ENCODE measurements at regions not wholly inside any gene's neighbourhood (a gene's known extent, or its start where the extent isn't known, plus 50 kb on each side); places are given as distances from the start of the nearest gene placed in this dataset.

DNA sequence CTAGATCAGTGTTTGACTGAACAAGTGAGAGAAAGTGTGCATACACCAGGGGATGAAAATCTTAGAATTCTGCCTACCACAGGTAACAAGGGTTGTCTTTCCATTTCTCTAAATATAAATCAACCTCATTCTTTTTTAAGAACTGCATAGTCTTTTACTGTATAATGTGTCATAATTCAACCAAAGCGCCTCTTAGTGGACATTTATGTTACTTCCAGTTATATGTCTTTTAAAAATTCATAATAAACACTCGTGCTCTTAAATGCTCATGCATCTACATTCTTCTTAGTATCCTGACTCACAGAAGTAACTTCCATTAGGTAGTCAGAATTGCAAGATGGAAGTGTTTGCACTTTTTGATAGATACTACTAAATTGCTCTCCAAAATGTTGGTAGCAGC is 76.2 kb downstream of the CHRNA1 start:
- Histone ChIP-seq H3K4me1 (ENCODE audit: control insufficient read depth, insufficient read depth, low read length, poor library complexity, severe bottlenecking) (peaks cover 10% of the 10 kb centered on the region), H3K9me3 (ENCODE audit: control insufficient read depth in 2 of 2, low read length in 2 of 2) (no peaks in the 10 kb centered on the region), H3K4me3 (ENCODE audit: low read depth, low read length) (no peak overlapping the region), H3K27me3 (ENCODE audit: control insufficient read depth, insufficient read depth, low read length) (no peaks in the 10 kb centered on the region), H3K36me3 (ENCODE audit: control insufficient read depth, insufficient read depth, low read length) (no peaks in the 10 kb centered on the region), H3K27ac (ENCODE audit: insufficient read depth, low read length, poor library complexity, severe bottlenecking) (no peak overlapping the region)
- peak; percentile 52 to 62 for ATAC-seq (ENCODE audit: low read depth in 2 of 2)
- peak in 2 of 3 donors; percentile 58 to 73 for DNase-seq
- Mint-ChIP-seq H3K9me3 (no peaks in the 10 kb centered on the region), H3K27ac (peak overlapping the region in 2 of 3 donors; percentile 3 to 64), H3K36me3 (no peaks in the 10 kb centered on the region), H3K4me3 (peak overlapping the region in 1 of 4 donors; percentile 8), H3K4me1 (peaks cover 10 to 29% (median 16%) of the 10 kb centered on the region in 4 donors), H3K27me3 (peaks cover 5% of the 10 kb centered on the region)

DNA sequence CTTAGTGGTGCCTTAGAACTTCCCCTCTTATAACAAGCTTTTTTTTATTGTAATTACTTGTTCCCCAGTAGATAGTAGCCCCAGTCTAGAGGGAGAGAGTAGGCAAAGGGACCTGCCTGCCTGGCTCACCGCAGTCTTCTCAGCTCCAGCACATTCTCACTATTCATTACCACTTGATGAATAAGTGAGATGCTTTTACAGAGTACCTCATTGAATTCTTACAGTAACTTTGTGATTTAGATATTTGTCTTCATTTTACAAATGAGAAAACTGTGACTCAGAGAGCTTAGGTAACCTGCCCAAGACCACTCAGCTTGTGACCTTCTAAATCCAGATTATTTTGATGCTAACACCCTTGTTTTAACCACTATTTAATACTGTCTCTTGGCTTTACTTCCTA is 77.8 kb downstream of the CHRNA1 start:
- ATAC-seq (ENCODE audit: low read depth in 2 of 2) = no peak
- Histone ChIP-seq H3K27me3 (ENCODE audit: control insufficient read depth, insufficient read depth, low read length) (no peaks in the 10 kb centered on the region), H3K36me3 (ENCODE audit: control insufficient read depth, insufficient read depth, low read length) (no peaks in the 10 kb centered on the region), H3K4me1 (ENCODE audit: control insufficient read depth, insufficient read depth, low read length, poor library complexity, severe bottlenecking) (peaks cover 18% of the 10 kb centered on the region), H3K9me3 (ENCODE audit: control insufficient read depth in 2 of 2, low read length in 2 of 2) (no peaks in the 10 kb centered on the region), H3K27ac (ENCODE audit: insufficient read depth, low read length, poor library complexity, severe bottlenecking) (no peak overlapping the region), H3K4me3 (ENCODE audit: low read depth, low read length) (no peak overlapping the region)
- Mint-ChIP-seq H3K9me3 (no peaks in the 10 kb centered on the region), H3K27me3 (peaks cover 5% of the 10 kb centered on the region), H3K27ac (no peak overlapping the region), H3K4me3 (no peak overlapping the region), H3K36me3 (no peaks in the 10 kb centered on the region), H3K4me1 (peaks cover 10 to 35% (median 18%) of the 10 kb centered on the region in 4 donors)
- no peak for DNase-seq

DNA sequence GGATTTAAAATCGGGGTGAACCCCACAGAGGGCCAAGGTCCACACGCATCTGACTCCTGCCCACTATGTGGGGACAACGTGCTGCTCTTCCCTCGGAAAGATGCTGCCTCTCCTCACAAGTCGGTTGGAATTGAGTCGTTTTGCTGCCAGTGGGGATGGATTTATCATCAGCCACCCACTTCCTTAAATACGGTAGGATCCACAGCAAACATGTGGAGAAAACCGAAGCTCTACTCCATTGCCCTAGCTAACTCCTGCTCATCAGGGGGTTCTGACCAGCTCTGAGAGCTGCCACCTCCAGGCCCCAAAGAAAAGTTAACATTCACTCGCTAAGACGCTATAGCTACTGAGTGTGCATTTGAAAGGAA is 80.9 kb downstream of the CHRNA1 start:
- H3K27ac Mint-ChIP-seq = peak overlapping the region; percentile 92 to 98 (median 95)
- H3K27ac ChIP-seq (ENCODE audit: insufficient read depth, low read length, poor library complexity, severe bottlenecking) = no peak overlapping the region
- H3K4me1 Mint-ChIP-seq = peaks cover 27 to 55% (median 35%) of the 10 kb centered on the region in 4 donors
- H3K4me1 ChIP-seq (ENCODE audit: control insufficient read depth, insufficient read depth, low read length, poor library complexity, severe bottlenecking) = peaks cover 24% of the 10 kb centered on the region
- H3K9me3 ChIP-seq (ENCODE audit: control insufficient read depth in 2 of 2, low read length in 2 of 2) = no peaks in the 10 kb centered on the region
- no peaks in the 10 kb centered on the region for H3K36me3 ChIP-seq (ENCODE audit: control insufficient read depth, insufficient read depth, low read length)
- DNase-seq = peak in 2 of 3 donors; percentile 41 to 61
- no peaks in the 10 kb centered on the region for H3K36me3 Mint-ChIP-seq
- peak overlapping the region; percentile 81 for H3K4me3 ChIP-seq (ENCODE audit: low read depth, low read length)
- H3K27me3 Mint-ChIP-seq = peaks cover 5% of the 10 kb centered on the region
- H3K4me3 Mint-ChIP-seq = peak overlapping the region; percentile 94 to 98 (median 95)
- no peaks in the 10 kb centered on the region for H3K9me3 Mint-ChIP-seq
- H3K27me3 ChIP-seq (ENCODE audit: control insufficient read depth, insufficient read depth, low read length) = no peaks in the 10 kb centered on the region
- ATAC-seq (ENCODE audit: low read depth in 2 of 2) = peak; percentile 49 to 63

DNA sequence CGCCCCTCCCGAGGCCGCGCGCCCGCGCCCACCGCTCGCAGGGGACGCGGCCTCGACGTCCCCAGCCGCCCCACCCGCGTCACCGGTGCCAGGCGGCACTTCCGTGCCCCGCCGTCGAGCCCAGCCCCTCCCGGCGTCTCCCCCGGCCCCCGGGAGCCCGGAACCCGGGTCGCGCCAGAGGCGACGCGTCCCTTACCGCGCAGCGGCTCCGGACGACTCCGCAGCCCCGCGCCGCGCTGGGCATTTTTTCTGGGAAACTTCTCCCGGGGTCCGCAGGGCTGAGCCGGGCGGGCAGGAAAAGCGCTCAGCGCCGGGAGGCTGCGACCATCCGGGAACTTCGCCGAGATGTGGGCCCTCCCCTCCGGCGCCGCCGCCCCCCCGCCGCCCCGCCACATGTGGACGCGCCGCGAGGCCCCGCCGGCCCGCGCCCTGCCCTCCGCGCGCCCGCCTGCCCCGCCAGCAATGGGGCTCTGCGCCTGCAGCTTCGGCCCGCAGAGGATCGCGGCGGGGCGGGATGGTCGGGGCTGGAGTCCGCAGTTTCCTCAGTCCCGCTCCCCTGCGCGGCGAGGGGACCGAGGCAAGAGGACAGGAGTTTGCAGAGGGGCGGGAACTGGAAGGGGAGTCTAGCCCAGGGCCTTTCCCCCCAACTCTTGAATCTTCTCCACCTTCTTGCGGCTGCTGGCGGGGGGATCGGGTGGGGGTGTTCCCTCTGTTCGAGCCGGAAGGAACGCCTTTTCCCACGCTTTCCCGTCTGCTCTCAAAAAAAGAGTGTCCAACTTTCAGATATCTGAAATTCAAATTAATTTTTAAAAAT is 81.5 kb downstream of the CHRNA1 start:
- peaks cover 25 to 54% (median 36%) of the 10 kb centered on the region in 4 donors for H3K4me1 Mint-ChIP-seq
- ATAC-seq (ENCODE audit: low read depth in 2 of 2) = peak; percentile 59 to 68

DNA sequence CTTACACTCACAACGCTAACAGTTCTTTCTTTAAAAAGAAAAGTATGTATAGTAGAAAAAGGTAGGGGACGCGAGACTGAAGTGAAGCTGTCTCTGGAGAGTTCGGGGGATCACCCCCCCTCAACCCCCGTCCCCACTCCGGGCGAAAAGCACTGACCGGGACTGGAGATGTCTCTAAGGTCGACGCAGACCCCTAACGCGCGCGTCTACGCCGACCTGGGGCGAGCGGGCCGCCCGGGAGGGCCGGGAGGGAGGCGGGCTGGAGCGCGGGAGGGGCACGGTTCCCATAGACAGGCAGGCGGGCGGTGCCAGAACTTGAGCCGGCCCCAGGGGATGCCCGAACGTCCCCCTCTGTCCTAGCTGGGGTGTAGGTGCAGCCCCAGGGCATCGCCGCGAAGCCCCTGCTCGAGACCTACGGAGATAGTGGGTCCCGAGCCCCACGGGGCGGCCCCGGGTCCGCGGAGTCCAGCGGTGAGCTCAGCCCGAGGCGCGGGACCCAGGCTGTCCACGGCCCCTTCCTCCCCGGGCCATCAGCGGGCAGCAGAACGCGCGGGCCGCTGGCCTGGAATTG is 82.2 kb downstream of the CHRNA1 start:
- peak; percentile 15 to 26 for ATAC-seq (ENCODE audit: low read depth in 2 of 2)
- Mint-ChIP-seq H3K27ac (peak overlapping the region; percentile 63 to 93 (median 85)), H3K4me1 (peaks cover 32 to 60% (median 42%) of the 10 kb centered on the region in 4 donors), H3K4me3 (peak overlapping the region; percentile 91 to 95 (median 93)), H3K36me3 (no peaks in the 10 kb centered on the region), H3K9me3 (no peaks in the 10 kb centered on the region), H3K27me3 (peaks cover 5% of the 10 kb centered on the region)
- no peaks in the 10 kb centered on the region for H3K9me3 ChIP-seq (ENCODE audit: control insufficient read depth in 2 of 2, low read length in 2 of 2)
- H3K4me1 ChIP-seq (ENCODE audit: control insufficient read depth, insufficient read depth, low read length, poor library complexity, severe bottlenecking) = peaks cover 20% of the 10 kb centered on the region
- peak overlapping the region; percentile 60 for H3K27ac ChIP-seq (ENCODE audit: insufficient read depth, low read length, poor library complexity, severe bottlenecking)
- peak overlapping the region; percentile 80 for H3K4me3 ChIP-seq (ENCODE audit: low read depth, low read length)
- DNase-seq = peak; percentile 15 to 47 (median 36)
- H3K27me3 ChIP-seq (ENCODE audit: control insufficient read depth, insufficient read depth, low read length) = no peaks in the 10 kb centered on the region
- H3K36me3 ChIP-seq (ENCODE audit: control insufficient read depth, insufficient read depth, low read length) = no peaks in the 10 kb centered on the region

More for the DNA sequence above, 81.5 kb downstream of the CHRNA1 start:
- H3K36me3 Mint-ChIP-seq = no peaks in the 10 kb centered on the region
- H3K9me3 ChIP-seq (ENCODE audit: control insufficient read depth in 2 of 2, low read length in 2 of 2) = no peaks in the 10 kb centered on the region
- no peaks in the 10 kb centered on the region for H3K27me3 ChIP-seq (ENCODE audit: control insufficient read depth, insufficient read depth, low read length)
- DNase-seq = peak; percentile 50 to 73 (median 69)
- peak overlapping the region; percentile 92 to 98 (median 95) for H3K27ac Mint-ChIP-seq
- peak overlapping the region; percentile 60 for H3K27ac ChIP-seq (ENCODE audit: insufficient read depth, low read length, poor library complexity, severe bottlenecking)
- peaks cover 22% of the 10 kb centered on the region for H3K4me1 ChIP-seq (ENCODE audit: control insufficient read depth, insufficient read depth, low read length, poor library complexity, severe bottlenecking)
- peak overlapping the region; percentile 81 for H3K4me3 ChIP-seq (ENCODE audit: low read depth, low read length)
- peak overlapping the region; percentile 94 to 98 (median 95) for H3K4me3 Mint-ChIP-seq
- H3K9me3 Mint-ChIP-seq = no peaks in the 10 kb centered on the region
- H3K27me3 Mint-ChIP-seq = peaks cover 5% of the 10 kb centered on the region
- H3K36me3 ChIP-seq (ENCODE audit: control insufficient read depth, insufficient read depth, low read length) = no peaks in the 10 kb centered on the region

DNA sequence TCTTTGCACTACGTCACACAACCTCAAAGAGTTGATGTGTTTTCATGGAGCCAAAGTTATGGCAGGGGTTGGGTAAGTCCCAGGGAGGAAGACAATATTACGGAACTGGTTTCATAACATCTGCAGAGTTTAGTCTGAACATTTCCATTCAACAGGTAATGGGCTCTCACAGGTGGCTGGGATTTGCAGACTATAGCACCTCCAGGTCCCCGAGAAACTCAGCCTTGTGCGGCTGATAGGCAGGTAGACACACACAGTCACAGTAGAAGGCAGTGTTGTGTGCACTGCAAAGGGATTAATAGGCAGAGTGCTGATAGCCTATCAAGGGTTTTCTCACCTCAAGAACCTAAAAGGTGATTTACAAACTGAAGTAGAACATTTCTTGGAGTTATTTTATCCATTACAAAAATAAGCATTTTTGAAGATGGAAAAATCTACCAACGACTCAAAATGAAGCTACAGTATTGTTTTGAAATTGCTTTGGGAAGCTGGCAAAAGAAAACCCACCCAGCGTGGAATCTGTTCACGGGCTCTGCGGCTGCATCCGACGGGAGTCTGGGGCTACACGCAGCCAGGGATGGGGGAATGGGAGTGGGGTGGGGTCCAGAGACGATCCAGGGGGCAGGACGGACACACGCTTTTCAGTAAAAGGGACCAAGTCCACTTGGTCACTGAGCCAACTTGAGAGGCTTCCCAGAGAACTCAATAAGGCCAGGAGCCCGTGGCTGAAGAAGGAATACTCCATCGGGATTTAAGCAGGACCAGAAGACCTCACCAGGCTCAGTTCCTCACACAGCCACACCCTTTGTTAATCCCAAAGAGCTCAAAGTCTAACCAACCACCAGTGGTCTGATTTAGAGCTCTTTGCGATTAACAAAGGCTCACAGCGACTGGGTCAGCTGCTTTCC is 82.9 kb downstream of the CHRNA1 start:
- Histone ChIP-seq H3K27ac (ENCODE audit: insufficient read depth, low read length, poor library complexity, severe bottlenecking) (peak overlapping the region; percentile 60), H3K27me3 (ENCODE audit: control insufficient read depth, insufficient read depth, low read length) (no peaks in the 10 kb centered on the region), H3K9me3 (ENCODE audit: control insufficient read depth in 2 of 2, low read length in 2 of 2) (no peaks in the 10 kb centered on the region), H3K36me3 (ENCODE audit: control insufficient read depth, insufficient read depth, low read length) (no peaks in the 10 kb centered on the region), H3K4me1 (ENCODE audit: control insufficient read depth, insufficient read depth, low read length, poor library complexity, severe bottlenecking) (peaks cover 20% of the 10 kb centered on the region), H3K4me3 (ENCODE audit: low read depth, low read length) (peak overlapping the region; percentile 80)
- Mint-ChIP-seq H3K36me3 (no peaks in the 10 kb centered on the region), H3K9me3 (no peaks in the 10 kb centered on the region), H3K27me3 (peaks cover 5% of the 10 kb centered on the region), H3K27ac (peak overlapping the region; percentile 85 to 93 (median 87)), H3K4me3 (peak overlapping the region; percentile 91 to 95 (median 93)), H3K4me1 (peaks cover 33 to 65% (median 42%) of the 10 kb centered on the region in 4 donors)
- ATAC-seq (ENCODE audit: low read depth in 2 of 2) (no peak), DNase-seq (no peak)

DNA sequence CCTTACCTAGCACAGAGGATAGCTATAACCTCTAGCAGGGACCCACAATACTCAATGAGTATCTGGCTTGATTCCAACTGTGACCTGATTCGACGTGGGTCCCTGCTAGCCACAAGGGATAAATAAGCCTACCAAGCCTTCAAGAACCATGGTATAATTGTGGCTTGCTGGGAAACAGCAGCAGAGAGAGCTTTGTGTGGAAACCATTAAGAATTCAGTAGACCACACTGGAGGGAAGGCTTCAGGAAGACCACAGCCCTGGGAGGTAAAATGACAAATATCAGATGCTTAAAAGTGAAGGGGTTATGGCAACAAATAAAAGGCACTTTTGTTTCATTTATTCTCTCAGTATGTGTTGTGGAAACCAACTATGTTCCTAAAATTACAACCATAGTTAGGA is 82.6 kb upstream of the WIPF1 start:
- Histone ChIP-seq H3K4me3 (ENCODE audit: low read depth, low read length) (peak overlapping the region; percentile 7), H3K27me3 (ENCODE audit: control insufficient read depth, insufficient read depth, low read length) (no peaks in the 10 kb centered on the region), H3K36me3 (ENCODE audit: control insufficient read depth, insufficient read depth, low read length) (no peaks in the 10 kb centered on the region), H3K4me1 (ENCODE audit: control insufficient read depth, insufficient read depth, low read length, poor library complexity, severe bottlenecking) (peaks cover 20% of the 10 kb centered on the region), H3K27ac (ENCODE audit: insufficient read depth, low read length, poor library complexity, severe bottlenecking) (no peak overlapping the region), H3K9me3 (ENCODE audit: control insufficient read depth in 2 of 2, low read length in 2 of 2) (no peaks in the 10 kb centered on the region)
- Mint-ChIP-seq H3K27ac (peak overlapping the region; percentile 79 to 93 (median 85)), H3K9me3 (no peaks in the 10 kb centered on the region), H3K36me3 (peaks cover 2% of the 10 kb centered on the region), H3K4me3 (peak overlapping the region; percentile 24 to 95 (median 91)), H3K27me3 (peaks cover 5% of the 10 kb centered on the region), H3K4me1 (peaks cover 33 to 73% (median 44%) of the 10 kb centered on the region in 4 donors)
- ATAC-seq (ENCODE audit: low read depth in 2 of 2) (no peak), DNase-seq (no peak)
